ENCODE measurements at regions not wholly inside any gene's neighbourhood (a gene's known extent, or its start where the extent isn't known, plus 50 kb on each side); places are given as distances from the start of the nearest gene placed in this dataset.

DNA sequence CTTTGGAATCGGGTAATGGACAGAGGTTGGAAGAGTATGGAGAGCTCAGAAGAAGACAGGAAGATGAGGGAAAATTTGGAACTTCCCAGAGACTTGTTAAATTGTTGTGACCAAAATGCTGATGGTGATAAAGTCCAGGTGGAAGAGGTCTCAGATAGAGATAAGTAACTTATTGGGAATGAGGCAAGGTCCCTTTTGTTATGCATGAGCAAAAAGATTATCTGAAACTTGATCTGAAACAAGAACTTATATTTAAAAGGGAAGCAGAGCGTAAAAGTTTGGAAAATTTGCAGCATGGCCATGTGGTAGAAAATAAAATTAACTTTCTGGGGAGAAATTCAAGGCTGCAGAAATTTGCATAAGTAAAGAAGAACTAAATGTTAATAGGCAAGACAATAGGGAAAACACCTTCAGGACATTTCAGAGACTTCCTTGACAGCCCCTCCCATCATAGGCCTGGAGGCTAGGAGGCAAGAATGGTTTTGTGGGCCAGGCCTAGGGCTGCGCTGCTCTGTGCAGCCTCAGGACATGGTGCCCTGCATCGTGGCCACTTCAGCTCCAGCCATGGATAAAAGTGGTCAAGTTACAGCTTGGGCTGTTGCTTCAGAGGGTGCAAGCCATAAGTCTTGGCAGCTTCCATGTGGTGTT lies 425.7 kb upstream of the PRICKLE1 start:
- TF ChIP-seq POLR2AphosphoS5 (IDR thresholded peaks at IDR 0.05; ENCODE audit: insufficient read depth in 1 of 2, low read depth in 1 of 2), result no peak
- TF ChIP-seq, protein P1, sequence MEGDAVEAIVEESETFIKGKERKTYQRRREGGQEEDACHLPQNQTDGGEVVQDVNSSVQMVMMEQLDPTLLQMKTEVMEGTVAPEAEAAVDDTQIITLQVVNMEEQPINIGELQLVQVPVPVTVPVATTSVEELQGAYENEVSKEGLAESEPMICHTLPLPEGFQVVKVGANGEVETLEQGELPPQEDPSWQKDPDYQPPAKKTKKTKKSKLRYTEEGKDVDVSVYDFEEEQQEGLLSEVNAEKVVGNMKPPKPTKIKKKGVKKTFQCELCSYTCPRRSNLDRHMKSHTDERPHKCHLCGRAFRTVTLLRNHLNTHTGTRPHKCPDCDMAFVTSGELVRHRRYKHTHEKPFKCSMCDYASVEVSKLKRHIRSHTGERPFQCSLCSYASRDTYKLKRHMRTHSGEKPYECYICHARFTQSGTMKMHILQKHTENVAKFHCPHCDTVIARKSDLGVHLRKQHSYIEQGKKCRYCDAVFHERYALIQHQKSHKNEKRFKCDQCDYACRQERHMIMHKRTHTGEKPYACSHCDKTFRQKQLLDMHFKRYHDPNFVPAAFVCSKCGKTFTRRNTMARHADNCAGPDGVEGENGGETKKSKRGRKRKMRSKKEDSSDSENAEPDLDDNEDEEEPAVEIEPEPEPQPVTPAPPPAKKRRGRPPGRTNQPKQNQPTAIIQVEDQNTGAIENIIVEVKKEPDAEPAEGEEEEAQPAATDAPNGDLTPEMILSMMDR (IDR thresholded peaks at IDR 0.05), result no peak
- no peak for TF ChIP-seq POLR2A (IDR thresholded peaks at IDR 0.05)

All from vagina (tissue), 2 donors.